ENCODE measurements at regions not wholly inside any gene's neighbourhood (a gene's known extent, or its start where the extent isn't known, plus 50 kb on each side); places are given as distances from the start of the nearest gene placed in this dataset.

GRCh38 chr10:21403256-21404015, 122.0 kb downstream of the SKIDA1 start:
- peaks cover 3 to 5% of the 10 kb centered on the region in 2 experiments; a peak in 1 of 4 replicates for H3K9me3 ChIP-seq (ENCODE audit: insufficient read depth in 2 of 2, low read depth in 1 of 2, low read length in 1 of 2)
- peak overlapping the region; percentile 50; the same call in 1 of the 2 replicates for H2BK12ac ChIP-seq (ENCODE audit: low read depth, low read length)
- H4K91ac ChIP-seq (replicated peaks; ENCODE audit: insufficient read length, low read length), result no peak overlapping the region
- ChIA-PET POLR2A (ENCODE audit: partially characterized antibody) (no interaction called here), CTCF (ENCODE audit: partially characterized antibody) (no interaction called here)
- H3K23me2 ChIP-seq (ENCODE audit: low read depth, low read length), result no peaks in the 10 kb centered on the region
- no peak overlapping the region for H2BK15ac ChIP-seq (ENCODE audit: low read length)
- peak overlapping the region; percentile 73; the same call in 1 of the 2 replicates for H2BK5ac ChIP-seq (ENCODE audit: low read depth, low read length)
- no peak overlapping the region for H4K5ac ChIP-seq (ENCODE audit: insufficient read length, low read depth, low read length)
- H3K79me1 ChIP-seq (ENCODE audit: low read depth, low read length), result no peaks in the 10 kb centered on the region
- H3K4me3 ChIP-seq (ENCODE audit: extremely low read depth in 1 of 4, insufficient read depth in 2 of 4, low read depth in 3 of 4, low read length in 4 of 4), result 0 out of 8 replicates have a peak overlapping the region, but pooled peaks of 1 of the 4 experiments have one; percentile 6
- no peak overlapping the region for H2BK120ac ChIP-seq (replicated peaks; ENCODE audit: low read depth, low read length)
- no peak for FAIRE-seq
- no peak for TF ChIP-seq BRCA1 (IDR thresholded peaks at IDR 0.05; ENCODE audit: low read depth, low read length)
- TF ChIP-seq ASH2L (IDR thresholded peaks at IDR 0.05; ENCODE audit: low read length), result peak; percentile 79
- H3K27me3 ChIP-seq (replicated peaks in 1 of 4; ENCODE audit: control insufficient read depth in 3 of 4, extremely low read depth in 1 of 4, insufficient read depth in 3 of 4, low read length in 3 of 4), result no peaks in the 10 kb centered on the region
- peaks cover 0 to 19% (median 8%) of the 10 kb centered on the region in 4 experiments; a peak in 6 of 7 replicates for H3K4me1 ChIP-seq (replicated peaks in 1 of 4; ENCODE audit: control insufficient read depth in 3 of 4, insufficient read depth in 4 of 4, low read length in 3 of 4)
- no peak overlapping the region for H3K56ac ChIP-seq (replicated peaks; ENCODE audit: insufficient read length, low read depth, low read length)
- H4K20me1 ChIP-seq (replicated peaks in 1 of 2; ENCODE audit: control insufficient read depth in 1 of 2, insufficient read depth in 2 of 2, low read length in 2 of 2), result no peaks in the 10 kb centered on the region
- WGBS, 2 experiments (ENCODE audit: extremely low coverage in 1 of 2, insufficient coverage in 1 of 2, insufficient read length in 1 of 2, insufficient replicate concordance in 2 of 2, low coverage in 1 of 2, low lambda C conversion rate in 2 of 2, missing lambda C conversion rate in 1 of 2), result 61% methylated on average over 8 of the region's 8 CpGs; no CpG with 5 or more reads in 1 of the 2 experiments
- H4K8ac ChIP-seq (ENCODE audit: extremely low read depth, insufficient read depth, low read length), result no peak overlapping the region
- H2BK20ac ChIP-seq (ENCODE audit: low read length), result peak overlapping the region; percentile 73; the same call in 1 of the 2 replicates
- no peak overlapping the region for H2AFZ ChIP-seq (ENCODE audit: low read length)
- H3K36me3 ChIP-seq (ENCODE audit: control insufficient read depth in 2 of 4, insufficient read depth in 4 of 4, low read length in 3 of 4), result no peaks in the 10 kb centered on the region
- peak overlapping the region; percentile 16; the same call in 1 of the 2 replicates for H3K18ac ChIP-seq (ENCODE audit: extremely low read depth, low read length)
- no peak for DNase-seq (ENCODE audit: low read depth in 1 of 2, low spot score in 2 of 2)
- H3K4ac ChIP-seq (replicated peaks; ENCODE audit: insufficient read length, low read depth, low read length), result no peak overlapping the region
- H3K14ac ChIP-seq (ENCODE audit: insufficient read length), result no peak overlapping the region
- H3K79me2 ChIP-seq (ENCODE audit: control insufficient read depth in 1 of 2, insufficient read depth in 2 of 2, low read length in 2 of 2), result no peaks in the 10 kb centered on the region
- peak overlapping the region; percentile 8 to 15; a peak in 3 of 4 replicates for H3K4me2 ChIP-seq (ENCODE audit: insufficient read depth in 1 of 2, low read depth in 2 of 2, low read length in 2 of 2)
- no peak overlapping the region for H2AK5ac ChIP-seq (ENCODE audit: low read depth, low read length)
- no peak overlapping the region for H3K27ac ChIP-seq (ENCODE audit: low read depth, low read length)
- H3K9ac ChIP-seq (replicated peaks in 1 of 4; ENCODE audit: extremely low read depth in 1 of 4, low read depth in 3 of 4, low read length in 3 of 4), result no peak overlapping the region
- H3K23ac ChIP-seq (ENCODE audit: insufficient read length), result no peak overlapping the region
